H1 (cell line): ENCODE measurements at regions not wholly inside any gene's neighbourhood (a gene's known extent, or its start where the extent isn't known, plus 50 kb on each side); places are given as distances from the start of the nearest gene placed in this dataset.
A peak's percentile ranks its signal among the peaks of the same experiment; 100 is the strongest.

Source experiments
- CTCF ChIA-PET: fragments of 300-600 bp; sonication (Branson Sonifier 250); formaldehyde crosslinking; loops from one replicate; lab custom pipeline; 2021; ENCODE audit not compliant: partially characterized antibody; lab: Charles Lee
- POLR2A ChIA-PET: fragments of 300-600 bp; sonication (Branson Sonifier 250); formaldehyde crosslinking; loops from one replicate; lab custom pipeline; 2021; ENCODE audit warnings: inconsistent platforms; ENCODE audit not compliant: partially characterized antibody; lab: Charles Lee
- DNase-seq, 2 experiments: peaks; one replicate each; pipeline versions ENCODE4 v3.0.0 to v3.0.0-alpha.2; 2010 to 2022; ENCODE audit warnings: low spot score in 2 of 2, low read depth in 1 of 2, mixed read lengths in 1 of 2
- FAIRE-seq: peaks from 2 replicates; lab custom pipeline; 2011; peaks lifted over from hg19 to GRCh38; lab: Jason Lieb, UNC
- H2AFZ ChIP-seq: 2 replicates; pipeline ENCODE4 v1.8.1; 2012; ENCODE audit warnings: low read length, inconsistent platforms
- H2AK5ac ChIP-seq: 2 replicates; pipeline ENCODE4 v1.6.1; 2013; ENCODE audit warnings: low read depth, low read length
- H2BK120ac ChIP-seq: replicated peaks from 2 replicates; pipeline ENCODE3; 2013; ENCODE audit warnings: low read depth, low read length, inconsistent platforms
- H2BK12ac ChIP-seq: 2 replicates; pipeline ENCODE4 v1.6.1; 2013; ENCODE audit warnings: low read depth, low read length
- H2BK15ac ChIP-seq: 2 replicates; pipeline ENCODE4 v1.6.1; 2013; ENCODE audit warnings: low read length
- H2BK20ac ChIP-seq: 2 replicates; pipeline ENCODE4 v1.6.1; 2013; ENCODE audit warnings: low read length
- H2BK5ac ChIP-seq: 2 replicates; pipeline ENCODE4 v1.6.1; 2013; ENCODE audit warnings: low read depth, low read length
- H3K14ac ChIP-seq: 2 replicates; pipeline ENCODE4 v1.6.1; 2013; ENCODE audit warnings: inconsistent platforms; ENCODE audit not compliant: insufficient read length
- H3K18ac ChIP-seq: 2 replicates; pipeline ENCODE4 v1.6.1; 2013; ENCODE audit warnings: low read length; ENCODE audit errors: extremely low read depth
- H3K23ac ChIP-seq: 2 replicates; pipeline ENCODE4 v1.6.1; 2013; ENCODE audit warnings: inconsistent platforms; ENCODE audit not compliant: insufficient read length
- H3K23me2 ChIP-seq: 2 replicates; pipeline ENCODE4 v1.6.1; 2013; ENCODE audit warnings: low read depth, low read length
- H3K27ac ChIP-seq: 2 replicates; pipeline ENCODE4 v1.6.1; 2011; ENCODE audit warnings: low read depth, low read length, inconsistent platforms
- H3K27me3 ChIP-seq, 4 experiments: replicated peaks in 1 of 4; 1 replicate in 1 of 4; 2 replicates in 3 of 4; pipeline versions ENCODE4 v1.6.1 to v1.8.1; 2011 to 2013; ENCODE audit warnings: low read length in 3 of 4, mild to moderate bottlenecking in 3 of 4, inconsistent platforms in 2 of 4, mixed read lengths in 2 of 4, moderate library complexity in 1 of 4; ENCODE audit not compliant: control insufficient read depth in 3 of 4, insufficient read depth in 3 of 4; ENCODE audit errors: extremely low read depth in 1 of 4
- H3K36me3 ChIP-seq, 4 experiments: 2 replicates each; pipeline versions ENCODE4 v1.6.1 to v1.8.1; 2011 to 2013; ENCODE audit warnings: mild to moderate bottlenecking in 4 of 4, low read length in 3 of 4, moderate library complexity in 2 of 4, control low read depth in 1 of 4, inconsistent platforms in 1 of 4; ENCODE audit not compliant: insufficient read depth in 4 of 4, control insufficient read depth in 2 of 4
- H3K4ac ChIP-seq: replicated peaks from 2 replicates; pipeline ENCODE3; 2013; ENCODE audit warnings: low read length, low read depth, mixed read lengths, inconsistent platforms; ENCODE audit not compliant: insufficient read length
- H3K4me1 ChIP-seq, 4 experiments: replicated peaks in 1 of 4; 1 replicate in 1 of 4; 2 replicates in 3 of 4; pipeline versions ENCODE4 v1.6.1 to v1.8.1; 2011 to 2013; ENCODE audit warnings: low read length in 3 of 4, inconsistent platforms in 2 of 4, mixed read lengths in 1 of 4; ENCODE audit not compliant: insufficient read depth in 4 of 4, control insufficient read depth in 3 of 4
- H3K4me2 ChIP-seq, 2 experiments: 2 replicates each; pipeline versions ENCODE4 v1.6.1 to v1.8.1; 2011 to 2013; ENCODE audit warnings: low read depth in 2 of 2, low read length in 2 of 2, control low read depth in 1 of 2, inconsistent platforms in 1 of 2, mild to moderate bottlenecking in 1 of 2; ENCODE audit not compliant: insufficient read depth in 1 of 2
- H3K4me3 ChIP-seq, 4 experiments: fragments of 200-600, 300-600 bp in 1 of 4; sonication (generic), shearing (Covaris generic), sonication (Bioruptor Twin) in 1 of 4; 2 replicates each; pipeline versions ENCODE4 v1.5.1 to v1.8.1; 2011 to 2016; ENCODE audit warnings: low read length in 4 of 4, low read depth in 3 of 4, control low read depth in 2 of 4, inconsistent platforms in 2 of 4, mild to moderate bottlenecking in 2 of 4, mixed read lengths in 1 of 4, moderate library complexity in 1 of 4; ENCODE audit not compliant: insufficient read depth in 2 of 4; ENCODE audit errors: extremely low read depth in 1 of 4
- H3K56ac ChIP-seq: replicated peaks from 2 replicates; pipeline ENCODE3; 2013; ENCODE audit warnings: low read depth, mild to moderate bottlenecking, mixed read lengths, low read length, inconsistent platforms; ENCODE audit not compliant: insufficient read length
- H3K79me1 ChIP-seq: 2 replicates; pipeline ENCODE4 v1.6.1; 2013; ENCODE audit warnings: low read depth, low read length, control low read depth
- H3K79me2 ChIP-seq, 2 experiments: 2 replicates each; pipeline versions ENCODE4 v1.6.1 to v1.8.1; 2012 to 2013; ENCODE audit warnings: low read length in 2 of 2, mild to moderate bottlenecking in 2 of 2, inconsistent platforms in 1 of 2; ENCODE audit not compliant: insufficient read depth in 2 of 2, control insufficient read depth in 1 of 2
- H3K9ac ChIP-seq, 4 experiments: replicated peaks in 1 of 4; 1 replicate in 1 of 4; 2 replicates in 3 of 4; pipeline versions ENCODE4 v1.6.1 to v1.8.1; 2011 to 2013; ENCODE audit warnings: low read depth in 3 of 4, low read length in 3 of 4, control low read depth in 2 of 4, mild to moderate bottlenecking in 2 of 4, moderate library complexity in 2 of 4, inconsistent platforms in 1 of 4; ENCODE audit errors: extremely low read depth in 1 of 4
- H3K9me3 ChIP-seq, 2 experiments: 2 replicates each; pipeline versions ENCODE4 v1.6.1 to v1.8.1; 2012 to 2013; ENCODE audit warnings: mild to moderate bottlenecking in 2 of 2, moderate library complexity in 2 of 2, control low read depth in 1 of 2, inconsistent platforms in 1 of 2, low read depth in 1 of 2, low read length in 1 of 2, mixed read lengths in 1 of 2; ENCODE audit not compliant: insufficient read depth in 2 of 2
- H4K20me1 ChIP-seq, 2 experiments: replicated peaks in 1 of 2; 2 replicates each; pipeline versions ENCODE3 to v1.8.1; 2011 to 2013; ENCODE audit warnings: inconsistent platforms in 2 of 2, low read length in 2 of 2, mild to moderate bottlenecking in 1 of 2; ENCODE audit not compliant: insufficient read depth in 2 of 2, control insufficient read depth in 1 of 2
- H4K5ac ChIP-seq: 2 replicates; pipeline ENCODE4 v1.6.1; 2013; ENCODE audit warnings: low read length, low read depth, mixed read lengths, inconsistent platforms; ENCODE audit not compliant: insufficient read length
- H4K8ac ChIP-seq: 2 replicates; pipeline ENCODE4 v1.8.0; 2013; ENCODE audit warnings: mild to moderate bottlenecking, moderate library complexity, low read length, inconsistent platforms; ENCODE audit not compliant: insufficient read depth; ENCODE audit errors: extremely low read depth
- H4K91ac ChIP-seq: replicated peaks from 2 replicates; pipeline ENCODE3; 2013; ENCODE audit warnings: low read length, mixed read lengths, inconsistent platforms; ENCODE audit not compliant: insufficient read length
- CBX5 ChIP-seq: fragments of 300-800, 300-1000 bp; sonication (generic); IDR thresholded peaks from 2 replicates; pipeline ENCODE4 v1.7.1; 2016; ENCODE audit warnings: antibody characterized with exemption, low read length, low read depth
- CHD1 ChIP-seq: IDR thresholded peaks from 2 replicates; pipeline ENCODE4 v1.6.1; 2012; ENCODE audit warnings: low read depth, low read length, improper control_type of control experiment
- WGBS, 2 experiments: shearing (Covaris generic) in 1 of 2; methylation state at CpG; one replicate each; pipeline versions ENCODE4 v1.1.6 to v1.1.7; 2013 to 2015; ENCODE audit warnings: low lambda C conversion rate in 2 of 2, mixed read lengths in 2 of 2, inconsistent platforms in 1 of 2, low coverage in 1 of 2, missing lambda C conversion rate in 1 of 2; ENCODE audit not compliant: insufficient replicate concordance in 2 of 2, insufficient coverage in 1 of 2, insufficient read length in 1 of 2; ENCODE audit errors: extremely low coverage in 1 of 2, missing lambda C conversion rate in 1 of 2; 5-methylcytosine and 5-hydroxymethylcytosine counted together

- FAIRE-seq = no peak
- no peak overlapping the region for H4K8ac ChIP-seq
- CTCF ChIA-PET = interaction anchor here (1.3 kb wide), 1 partner anchor 117 kb away, joined by 4 read pairs; no protein-coding TSS in a partner anchor
- TF ChIP-seq CHD1 (no peak), CBX5 (no peak)
Measured at GRCh38 chr22:49053578-49053977, 774.1 kb downstream of the BRD1 start.

More at GRCh38 chr22:49053578-49053977, 774.1 kb downstream of the BRD1 start:
- Histone ChIP-seq H3K79me1 (no peaks in the 10 kb centered on the region), H3K23ac (no peak overlapping the region), H3K36me3 (no peaks in the 10 kb centered on the region), H3K27ac (no peak overlapping the region), H3K56ac (no peak overlapping the region), H2BK120ac (no peak overlapping the region), H2BK12ac (no peak overlapping the region), H3K18ac (no peak overlapping the region), H4K20me1 (no peaks in the 10 kb centered on the region), H2AFZ (no peak overlapping the region), H3K14ac (no peak overlapping the region), H3K4me3 (no peak overlapping the region; a peak in 1 of 8 replicates), H3K4ac (no peak overlapping the region), H2BK15ac (no peak overlapping the region), H3K9me3 (no peaks in the 10 kb centered on the region), H3K4me2 (peak overlapping the region in 1 of 2 experiments; percentile 21; a peak in 2 of 4 replicates), H3K9ac (no peak overlapping the region), H3K27me3 (no peaks in the 10 kb centered on the region; a peak in 1 of 7 replicates), H2BK20ac (no peak overlapping the region), H4K5ac (no peak overlapping the region), H3K4me1 (peaks cover 2 to 9% (median 6%) of the 10 kb centered on the region in 4 experiments), H2BK5ac (no peak overlapping the region), H3K79me2 (no peaks in the 10 kb centered on the region), H2AK5ac (no peak overlapping the region), H4K91ac (no peak overlapping the region), H3K23me2 (no peaks in the 10 kb centered on the region)
- POLR2A ChIA-PET = interaction anchor here (0.6 kb wide), 1 partner anchor 157 kb away, joined by 3 read pairs; no protein-coding TSS in a partner anchor
- 15% methylated on average over 3 of the region's 3 CpGs; no CpG with 5 or more reads in 1 of the 2 experiments for WGBS, 2 experiments
- no peak for DNase-seq
